AG09319 (cell line): ENCODE measurements at regions not wholly inside any gene's neighbourhood (a gene's known extent, or its start where the extent isn't known, plus 50 kb on each side); places are given as distances from the start of the nearest gene placed in this dataset.

Experiments used
- DNase-seq: peaks from one replicate; pipeline ENCODE4 v3.0.0-alpha.2; 2010; ENCODE audit warnings: low read depth; ENCODE audit errors: extremely low read depth
- CTCF ChIP-seq: IDR thresholded peaks from 2 replicates; pipeline ENCODE4 v1.5.1; 2011; ENCODE audit warnings: low read depth, mild to moderate bottlenecking, inconsistent platforms, low read length, moderate library complexity

- no peak for DNase-seq
These were observed 496.5 kb upstream of the ADGRL2 start for GRCh38 chr1:81304187-81304586.

GRCh38 chr1:81299892-81300291, 500.8 kb upstream of the ADGRL2 start:
- no peak for DNase-seq
- TF ChIP-seq CTCF = no peak

More at GRCh38 chr1:81304187-81304586, 496.5 kb upstream of the ADGRL2 start:
- no peak for TF ChIP-seq CTCF

GRCh38 chr1:81298266-81298665, 502.5 kb upstream of the ADGRL2 start:
- DNase-seq = no peak

GRCh38 chr1:81296601-81297000, 504.1 kb upstream of the ADGRL2 start:
- TF ChIP-seq CTCF = no peak
- peak; percentile 52 for DNase-seq

More at GRCh38 chr1:81298266-81298665, 502.5 kb upstream of the ADGRL2 start:
- TF ChIP-seq CTCF = no peak

- no peak for DNase-seq
- TF ChIP-seq CTCF = no peak
These were observed 510.4 kb upstream of the ADGRL2 start for GRCh38 chr1:81290326-81290725.

GRCh38 chr1:81288689-81289088, 512.0 kb upstream of the ADGRL2 start:
- no peak for TF ChIP-seq CTCF
- DNase-seq = no peak

- no peak for DNase-seq
- TF ChIP-seq CTCF = no peak
These were observed 513.2 kb upstream of the ADGRL2 start for GRCh38 chr1:81287411-81288080.
